ENCODE measurements at regions not wholly inside any gene's neighbourhood (a gene's known extent, or its start where the extent isn't known, plus 50 kb on each side); places are given as distances from the start of the nearest gene placed in this dataset.

DNA sequence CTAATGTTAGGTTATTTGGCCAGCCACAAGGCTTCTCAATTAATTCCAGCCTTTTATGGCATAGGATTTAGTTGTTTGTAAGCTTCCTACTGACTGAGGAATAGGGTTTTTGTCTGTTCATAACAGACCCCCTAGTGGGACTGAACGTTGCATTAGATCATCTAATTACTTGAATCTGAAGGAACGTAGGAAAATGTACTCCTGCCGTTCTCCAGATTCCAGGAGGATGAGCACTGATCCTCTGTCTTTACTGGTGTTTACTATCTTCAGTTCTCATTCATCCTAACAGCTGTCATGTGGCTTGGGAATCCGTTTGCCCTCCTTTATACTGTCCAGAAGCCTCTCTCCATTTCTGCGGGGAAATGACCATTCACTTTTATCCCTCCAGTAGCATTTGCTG lies 52.7 kb downstream of the RAD54L2 start:
- H2AK5ac ChIP-seq (ENCODE audit: low read depth, low read length) = no peak overlapping the region
- dilution Hi-C loops (cut with HindIII; ENCODE audit: low sequenced_read_pairs, unreplicated experiment) (no loop called here), intact Hi-C loops (cut with micrococcal nuclease) (no loop called here), in situ Hi-C loops (cut with MboI; ENCODE audit: low sequenced_read_pairs) (no loop called here)
- no peak overlapping the region for H4K8ac ChIP-seq (ENCODE audit: low read depth in 2 of 2, low read length in 2 of 2)
- no peak overlapping the region for H3K27ac ChIP-seq (ENCODE audit: insufficient read depth, low read length)
- DNase-seq = peak; percentile 22
- no peak overlapping the region for H2BK20ac ChIP-seq (ENCODE audit: low read depth, low read length)
- no peaks in the 10 kb centered on the region for H3K27me3 ChIP-seq (ENCODE audit: control insufficient read depth, insufficient read depth, low read length)
- BruUV-seq (replicated peaks) = no TSS peak
- 80% methylated on average over 1 of the region's 5 CpGs; no CpG with 5 or more reads in 1 of the 2 experiments for WGBS, 2 experiments (ENCODE audit: extremely low coverage in 2 of 2, insufficient read length in 1 of 2)
- H3K4me3 ChIP-seq (ENCODE audit: insufficient read depth, low read depth, low read length) = no peak overlapping the region
- no peak overlapping the region for H2BK15ac ChIP-seq (ENCODE audit: low read depth, low read length)
- no peak overlapping the region for H3K4me2 ChIP-seq (ENCODE audit: low read depth, low read length)
- H3K79me1 ChIP-seq (ENCODE audit: low read depth in 1 of 2, low read length in 2 of 2) = peaks cover 24 to 47% of the 10 kb centered on the region in 2 experiments
- no peak overlapping the region for H3K14ac ChIP-seq (replicated peaks; ENCODE audit: low read depth, low read length)
- H3K9ac ChIP-seq (ENCODE audit: low read depth, low read length) = no peak overlapping the region
- H3K4ac ChIP-seq (ENCODE audit: low read depth, low read length) = no peak overlapping the region
- ChIA-PET CTCF (no interaction called here), POLR2A (ENCODE audit: unreplicated experiment) (no interaction called here)
- H4K5ac ChIP-seq (ENCODE audit: low read depth, low read length) = no peak overlapping the region
- no peak overlapping the region for H3K56ac ChIP-seq (ENCODE audit: extremely low read depth, insufficient read depth, low read length)
- no peaks in the 10 kb centered on the region for H3K4me1 ChIP-seq (ENCODE audit: control insufficient read depth, insufficient read depth, low read length)
- H2AFZ ChIP-seq (replicated peaks; ENCODE audit: low read length, poor library complexity) = no peak overlapping the region
- H3K18ac ChIP-seq (ENCODE audit: low read depth, low read length) = no peak overlapping the region
- peak; percentile 88 for ATAC-seq (ENCODE audit: low read depth)
- no peak overlapping the region for H2BK5ac ChIP-seq (ENCODE audit: low read depth, low read length, poor library complexity, severe bottlenecking)
- no peak overlapping the region for H4K91ac ChIP-seq (ENCODE audit: insufficient read depth, low read depth, low read length)
- no peaks in the 10 kb centered on the region for H3K9me3 ChIP-seq (ENCODE audit: control insufficient read depth, insufficient read depth, low read length)
- H4K20me1 ChIP-seq (ENCODE audit: insufficient read depth, low read length) = 0 out of 2 replicates have a peak, but pooled peaks cover 11% of the 10 kb centered on the region
- no peaks in the 10 kb centered on the region; the same call in 1 of the 2 replicates for H3K9me1 ChIP-seq (ENCODE audit: insufficient read depth, low read length)
- TF ChIP-seq MXI1 (IDR thresholded peaks at IDR 0.05; ENCODE audit: borderline replicate concordance, low read depth, low read length) = no peak
- H2BK120ac ChIP-seq (ENCODE audit: low read depth, low read length) = no peak overlapping the region
- H2AK9ac ChIP-seq (replicated peaks; ENCODE audit: low read depth, low read length, poor library complexity) = no peak overlapping the region
- peaks cover 8% of the 10 kb centered on the region for H3K36me3 ChIP-seq (ENCODE audit: control insufficient read depth, insufficient read depth, low read length)
- no peak overlapping the region for H3K23ac ChIP-seq (ENCODE audit: low read depth, low read length)

Measured in IMR-90 (cell line).